GM18868 (cell line): ENCODE measurements at regions not wholly inside any gene's neighbourhood (a gene's known extent, or its start where the extent isn't known, plus 50 kb on each side); places are given as distances from the start of the nearest gene placed in this dataset.
"Not testable (repeated sequence)": the region's sequence is repeated elsewhere in the genome, so short reads cannot be mapped to it uniquely, and the experiment has no call there.

ENCODE experiments used
- ATAC-seq: cut with Tn5 transposase; IDR thresholded peaks from one replicate; pipeline ENCODE4 v1.9.1; 2021; ENCODE audit warnings: mild to moderate bottlenecking, moderate library complexity; ENCODE audit not compliant: unreplicated experiment

GRCh38 chr1:10910681-10911489, 101.6 kb upstream of the TARDBP start:
- ATAC-seq: no peak

GRCh38 chr1:10911490-10912166, 100.8 kb upstream of the TARDBP start:
- no peak for ATAC-seq

GRCh38 chr1:10912441-10912840, 100.0 kb upstream of the TARDBP start:
- ATAC-seq: no peak

GRCh38 chr1:10914056-10914455, 98.4 kb upstream of the TARDBP start:
- no peak for ATAC-seq

- ATAC-seq: no peak
These were observed 96.9 kb upstream of the TARDBP start for GRCh38 chr1:10915594-10915993.

GRCh38 chr1:10916311-10916710, 96.1 kb upstream of the TARDBP start:
- no peak for ATAC-seq

GRCh38 chr1:10916991-10917390, 95.5 kb upstream of the TARDBP start:
- no peak for ATAC-seq

GRCh38 chr1:10917513-10918454, 94.7 kb upstream of the TARDBP start:
- ATAC-seq: no peak

- no peak for ATAC-seq
These were observed 93.9 kb upstream of the TARDBP start for GRCh38 chr1:10918531-10918930.

GRCh38 chr1:10920063-10920626, 92.3 kb upstream of the TARDBP start:
- ATAC-seq: no peak

- not testable (repeated sequence) for ATAC-seq
These were observed 90.0 kb upstream of the TARDBP start for GRCh38 chr1:10922315-10923060.

GRCh38 chr1:10924030-10924429, 88.4 kb upstream of the TARDBP start:
- ATAC-seq: no peak

GRCh38 chr1:10928654-10929053, 83.8 kb upstream of the TARDBP start:
- ATAC-seq: no peak

GRCh38 chr1:10932088-10932487, 80.4 kb upstream of the TARDBP start:
- ATAC-seq: no peak

GRCh38 chr1:10934150-10934818, 78.2 kb upstream of the TARDBP start:
- no peak for ATAC-seq

GRCh38 chr1:10935246-10935645, 77.2 kb upstream of the TARDBP start:
- ATAC-seq: no peak

- no peak for ATAC-seq
These were observed 76.7 kb upstream of the TARDBP start for GRCh38 chr1:10935724-10936123.

GRCh38 chr1:10936998-10937901, 75.2 kb upstream of the TARDBP start:
- ATAC-seq: no peak
